ENCODE measurements at regions not wholly inside any gene's neighbourhood (a gene's known extent, or its start where the extent isn't known, plus 50 kb on each side); places are given as distances from the start of the nearest gene placed in this dataset.

GRCh38 chr7:138205614-138206150 lies 129.4 kb downstream of the AKR1D1 start:
- 81 to 92% methylated on average over 2 of the region's 2 CpGs for WGBS, 2 donors
- TF ChIP-seq CTCF (IDR thresholded peaks at IDR 0.05) (no peak), POLR2A (IDR thresholded peaks at IDR 0.05) (no peak)
- Histone ChIP-seq H3K4me1 (no peaks in the 10 kb centered on the region), H3K36me3 (no peaks in the 10 kb centered on the region), H3K27me3 (no peaks in the 10 kb centered on the region), H3K4me3 (replicated peaks in 1 of 3) (no peak overlapping the region), H3K27ac (no peak overlapping the region), H3K9me3 (no peaks in the 10 kb centered on the region)
- no peak for DNase-seq
- intact Hi-C loops (cut with DNase I): no loop called here

- Histone ChIP-seq H3K27ac (no peak overlapping the region), H3K4me3 (replicated peaks in 1 of 3) (no peak overlapping the region), H3K27me3 (no peaks in the 10 kb centered on the region), H3K4me1 (no peaks in the 10 kb centered on the region), H3K9me3 (no peaks in the 10 kb centered on the region), H3K36me3 (no peaks in the 10 kb centered on the region)
- intact Hi-C loops (cut with DNase I): no loop called here
- 70 to 74% methylated on average over 3 of the region's 3 CpGs for WGBS, 2 donors
- no peak for DNase-seq
- TF ChIP-seq CTCF (IDR thresholded peaks at IDR 0.05) (no peak), POLR2A (IDR thresholded peaks at IDR 0.05) (no peak)
These were observed 131.3 kb downstream of the AKR1D1 start for GRCh38 chr7:138207555-138207971.

- TF ChIP-seq CTCF (IDR thresholded peaks at IDR 0.05) (no peak), POLR2A (IDR thresholded peaks at IDR 0.05) (no peak)
- DNase-seq: no peak
- Histone ChIP-seq H3K27ac (no peak overlapping the region), H3K4me3 (replicated peaks in 1 of 3) (no peak overlapping the region), H3K36me3 (no peaks in the 10 kb centered on the region), H3K27me3 (no peaks in the 10 kb centered on the region), H3K9me3 (no peaks in the 10 kb centered on the region), H3K4me1 (no peaks in the 10 kb centered on the region)
- 85 to 86% methylated on average over 3 of the region's 3 CpGs for WGBS, 2 donors
- intact Hi-C loops (cut with DNase I): no loop called here
These were observed 131.9 kb downstream of the AKR1D1 start for GRCh38 chr7:138208142-138208570.

GRCh38 chr7:138208864-138209263 lies 132.6 kb downstream of the AKR1D1 start:
- Histone ChIP-seq H3K9me3 (no peaks in the 10 kb centered on the region), H3K27ac (no peak overlapping the region), H3K27me3 (no peaks in the 10 kb centered on the region), H3K4me3 (replicated peaks in 1 of 3) (no peak overlapping the region), H3K36me3 (no peaks in the 10 kb centered on the region), H3K4me1 (no peaks in the 10 kb centered on the region)
- 90 to 92% methylated on average over 2 of the region's 2 CpGs for WGBS, 2 donors
- DNase-seq: no peak
- intact Hi-C loops (cut with DNase I): no loop called here
- no peak for TF ChIP-seq POLR2A (IDR thresholded peaks at IDR 0.05)
- no peak for TF ChIP-seq CTCF (IDR thresholded peaks at IDR 0.05)

GRCh38 chr7:138212314-138212713 lies 136.1 kb downstream of the AKR1D1 start:
- Histone ChIP-seq H3K9me3 (no peaks in the 10 kb centered on the region), H3K4me3 (replicated peaks in 1 of 3) (no peak overlapping the region), H3K36me3 (no peaks in the 10 kb centered on the region), H3K4me1 (no peaks in the 10 kb centered on the region), H3K27me3 (no peaks in the 10 kb centered on the region), H3K27ac (no peak overlapping the region)
- intact Hi-C loops (cut with DNase I): no loop called here
- no peak for TF ChIP-seq CTCF (IDR thresholded peaks at IDR 0.05)
- no peak for TF ChIP-seq POLR2A (IDR thresholded peaks at IDR 0.05)
- WGBS, 2 donors: 44 to 70% methylated on average over 2 of the region's 2 CpGs
- no peak for DNase-seq
